ENCODE measurements at regions not wholly inside any gene's neighbourhood (a gene's known extent, or its start where the extent isn't known, plus 50 kb on each side); places are given as distances from the start of the nearest gene placed in this dataset.

GRCh38 chr1:96973605-96974004 is 252.0 kb downstream of the PTBP2 start:
- Histone ChIP-seq H3K36me3 (ENCODE audit: control insufficient read depth in 5 of 5, insufficient read depth in 5 of 5, low read length in 5 of 5) (no peaks in the 10 kb centered on the region), H3K9ac (ENCODE audit: low read length in 5 of 5) (no peak overlapping the region), H3K9me3 (ENCODE audit: control insufficient read depth in 5 of 5, low read length in 5 of 5) (no peaks in the 10 kb centered on the region), H3K4me3 (ENCODE audit: low read depth in 1 of 5, low read length in 5 of 5) (no peak overlapping the region), H3K27ac (ENCODE audit: low read depth, low read length) (no peak overlapping the region), H3K27me3 (ENCODE audit: control insufficient read depth in 5 of 5, insufficient read depth in 4 of 5, low read length in 5 of 5) (no peaks in the 10 kb centered on the region), H3K4me1 (ENCODE audit: control insufficient read depth in 5 of 5, insufficient read depth in 5 of 5, low read length in 5 of 5) (no peaks in the 10 kb centered on the region)

- Histone ChIP-seq H3K27ac (ENCODE audit: low read depth, low read length) (no peak overlapping the region), H3K4me3 (ENCODE audit: low read depth in 1 of 5, low read length in 5 of 5) (no peak overlapping the region), H3K36me3 (ENCODE audit: control insufficient read depth in 5 of 5, insufficient read depth in 5 of 5, low read length in 5 of 5) (no peaks in the 10 kb centered on the region), H3K4me1 (ENCODE audit: control insufficient read depth in 5 of 5, insufficient read depth in 5 of 5, low read length in 5 of 5) (no peaks in the 10 kb centered on the region), H3K27me3 (ENCODE audit: control insufficient read depth in 5 of 5, insufficient read depth in 4 of 5, low read length in 5 of 5) (no peaks in the 10 kb centered on the region), H3K9me3 (ENCODE audit: control insufficient read depth in 5 of 5, low read length in 5 of 5) (peaks cover 0 to 3% (median 0%) of the 10 kb centered on the region in 5 donors), H3K9ac (ENCODE audit: low read length in 5 of 5) (no peak overlapping the region)
Measured at GRCh38 chr1:96978444-96978843, 256.9 kb downstream of the PTBP2 start.

GRCh38 chr1:96978901-96979300 is 257.3 kb downstream of the PTBP2 start:
- Histone ChIP-seq H3K27ac (ENCODE audit: low read depth, low read length) (no peak overlapping the region), H3K9ac (ENCODE audit: low read length in 5 of 5) (no peak overlapping the region), H3K4me3 (ENCODE audit: low read depth in 1 of 5, low read length in 5 of 5) (no peak overlapping the region), H3K9me3 (ENCODE audit: control insufficient read depth in 5 of 5, low read length in 5 of 5) (peaks cover 0 to 3% (median 0%) of the 10 kb centered on the region in 5 donors), H3K4me1 (ENCODE audit: control insufficient read depth in 5 of 5, insufficient read depth in 5 of 5, low read length in 5 of 5) (no peaks in the 10 kb centered on the region), H3K36me3 (ENCODE audit: control insufficient read depth in 5 of 5, insufficient read depth in 5 of 5, low read length in 5 of 5) (no peaks in the 10 kb centered on the region), H3K27me3 (ENCODE audit: control insufficient read depth in 5 of 5, insufficient read depth in 4 of 5, low read length in 5 of 5) (no peaks in the 10 kb centered on the region)

GRCh38 chr1:96979304-96980268 is 258.0 kb downstream of the PTBP2 start:
- no peaks in the 10 kb centered on the region for H3K4me1 ChIP-seq (ENCODE audit: control insufficient read depth in 5 of 5, insufficient read depth in 5 of 5, low read length in 5 of 5)
- no peak overlapping the region for H3K9ac ChIP-seq (ENCODE audit: low read length in 5 of 5)
- no peaks in the 10 kb centered on the region for H3K27me3 ChIP-seq (ENCODE audit: control insufficient read depth in 5 of 5, insufficient read depth in 4 of 5, low read length in 5 of 5)
- no peak overlapping the region for H3K27ac ChIP-seq (ENCODE audit: low read depth, low read length)
- no peak overlapping the region for H3K4me3 ChIP-seq (ENCODE audit: low read depth in 1 of 5, low read length in 5 of 5)
- H3K36me3 ChIP-seq (ENCODE audit: control insufficient read depth in 5 of 5, insufficient read depth in 5 of 5, low read length in 5 of 5) = no peaks in the 10 kb centered on the region
- peaks cover 0 to 3% (median 0%) of the 10 kb centered on the region in 5 donors for H3K9me3 ChIP-seq (ENCODE audit: control insufficient read depth in 5 of 5, low read length in 5 of 5)

- H3K4me1 ChIP-seq (ENCODE audit: control insufficient read depth in 5 of 5, insufficient read depth in 5 of 5, low read length in 5 of 5) = no peaks in the 10 kb centered on the region
- peaks cover 0 to 3% (median 0%) of the 10 kb centered on the region in 5 donors for H3K9me3 ChIP-seq (ENCODE audit: control insufficient read depth in 5 of 5, low read length in 5 of 5)
- no peak overlapping the region for H3K4me3 ChIP-seq (ENCODE audit: low read depth in 1 of 5, low read length in 5 of 5)
- no peaks in the 10 kb centered on the region for H3K27me3 ChIP-seq (ENCODE audit: control insufficient read depth in 5 of 5, insufficient read depth in 4 of 5, low read length in 5 of 5)
- H3K36me3 ChIP-seq (ENCODE audit: control insufficient read depth in 5 of 5, insufficient read depth in 5 of 5, low read length in 5 of 5) = no peaks in the 10 kb centered on the region
- H3K27ac ChIP-seq (ENCODE audit: low read depth, low read length) = no peak overlapping the region
- H3K9ac ChIP-seq (ENCODE audit: low read length in 5 of 5) = no peak overlapping the region
Measured at GRCh38 chr1:96980448-96980847, 258.9 kb downstream of the PTBP2 start.

GRCh38 chr1:96981181-96981580 is 259.6 kb downstream of the PTBP2 start:
- H3K9me3 ChIP-seq (ENCODE audit: control insufficient read depth in 5 of 5, low read length in 5 of 5) = peaks cover 0 to 3% (median 0%) of the 10 kb centered on the region in 5 donors
- H3K4me1 ChIP-seq (ENCODE audit: control insufficient read depth in 5 of 5, insufficient read depth in 5 of 5, low read length in 5 of 5) = no peaks in the 10 kb centered on the region
- H3K27me3 ChIP-seq (ENCODE audit: control insufficient read depth in 5 of 5, insufficient read depth in 4 of 5, low read length in 5 of 5) = no peaks in the 10 kb centered on the region
- H3K4me3 ChIP-seq (ENCODE audit: low read depth in 1 of 5, low read length in 5 of 5) = no peak overlapping the region
- H3K9ac ChIP-seq (ENCODE audit: low read length in 5 of 5) = no peak overlapping the region
- H3K27ac ChIP-seq (ENCODE audit: low read depth, low read length) = no peak overlapping the region
- H3K36me3 ChIP-seq (ENCODE audit: control insufficient read depth in 5 of 5, insufficient read depth in 5 of 5, low read length in 5 of 5) = no peaks in the 10 kb centered on the region

GRCh38 chr1:96982118-96982517 is 260.5 kb downstream of the PTBP2 start:
- H3K36me3 ChIP-seq (ENCODE audit: control insufficient read depth in 5 of 5, insufficient read depth in 5 of 5, low read length in 5 of 5) = no peaks in the 10 kb centered on the region
- peaks cover 0 to 3% (median 0%) of the 10 kb centered on the region in 5 donors for H3K9me3 ChIP-seq (ENCODE audit: control insufficient read depth in 5 of 5, low read length in 5 of 5)
- H3K27me3 ChIP-seq (ENCODE audit: control insufficient read depth in 5 of 5, insufficient read depth in 4 of 5, low read length in 5 of 5) = no peaks in the 10 kb centered on the region
- H3K4me3 ChIP-seq (ENCODE audit: low read depth in 1 of 5, low read length in 5 of 5) = no peak overlapping the region
- no peaks in the 10 kb centered on the region for H3K4me1 ChIP-seq (ENCODE audit: control insufficient read depth in 5 of 5, insufficient read depth in 5 of 5, low read length in 5 of 5)
- H3K9ac ChIP-seq (ENCODE audit: low read length in 5 of 5) = no peak overlapping the region
- no peak overlapping the region for H3K27ac ChIP-seq (ENCODE audit: low read depth, low read length)

GRCh38 chr1:96983866-96984265 is 262.3 kb downstream of the PTBP2 start:
- Histone ChIP-seq H3K27ac (ENCODE audit: low read depth, low read length) (no peak overlapping the region), H3K27me3 (ENCODE audit: control insufficient read depth in 5 of 5, insufficient read depth in 4 of 5, low read length in 5 of 5) (no peaks in the 10 kb centered on the region), H3K9ac (ENCODE audit: low read length in 5 of 5) (no peak overlapping the region), H3K36me3 (ENCODE audit: control insufficient read depth in 5 of 5, insufficient read depth in 5 of 5, low read length in 5 of 5) (no peaks in the 10 kb centered on the region), H3K9me3 (ENCODE audit: control insufficient read depth in 5 of 5, low read length in 5 of 5) (peaks cover 0 to 3% (median 0%) of the 10 kb centered on the region in 5 donors), H3K4me1 (ENCODE audit: control insufficient read depth in 5 of 5, insufficient read depth in 5 of 5, low read length in 5 of 5) (no peaks in the 10 kb centered on the region), H3K4me3 (ENCODE audit: low read depth in 1 of 5, low read length in 5 of 5) (no peak overlapping the region)

- Histone ChIP-seq H3K9ac (ENCODE audit: low read length in 5 of 5) (no peak overlapping the region), H3K27me3 (ENCODE audit: control insufficient read depth in 5 of 5, insufficient read depth in 4 of 5, low read length in 5 of 5) (no peaks in the 10 kb centered on the region), H3K27ac (ENCODE audit: low read depth, low read length) (no peak overlapping the region), H3K4me3 (ENCODE audit: low read depth in 1 of 5, low read length in 5 of 5) (no peak overlapping the region), H3K4me1 (ENCODE audit: control insufficient read depth in 5 of 5, insufficient read depth in 5 of 5, low read length in 5 of 5) (no peaks in the 10 kb centered on the region), H3K36me3 (ENCODE audit: control insufficient read depth in 5 of 5, insufficient read depth in 5 of 5, low read length in 5 of 5) (no peaks in the 10 kb centered on the region), H3K9me3 (ENCODE audit: control insufficient read depth in 5 of 5, low read length in 5 of 5) (peaks cover 0 to 1% (median 0%) of the 10 kb centered on the region in 5 donors)
Measured at GRCh38 chr1:96987186-96987703, 265.7 kb downstream of the PTBP2 start.

- no peaks in the 10 kb centered on the region for H3K27me3 ChIP-seq (ENCODE audit: control insufficient read depth in 5 of 5, insufficient read depth in 4 of 5, low read length in 5 of 5)
Measured at GRCh38 chr1:96989302-96989701, 267.7 kb downstream of the PTBP2 start.

More at GRCh38 chr1:96989302-96989701, 267.7 kb downstream of the PTBP2 start:
- Histone ChIP-seq H3K27ac (ENCODE audit: low read depth, low read length) (no peak overlapping the region), H3K4me1 (ENCODE audit: control insufficient read depth in 5 of 5, insufficient read depth in 5 of 5, low read length in 5 of 5) (no peaks in the 10 kb centered on the region), H3K9me3 (ENCODE audit: control insufficient read depth in 5 of 5, low read length in 5 of 5) (no peaks in the 10 kb centered on the region), H3K9ac (ENCODE audit: low read length in 5 of 5) (no peak overlapping the region), H3K36me3 (ENCODE audit: control insufficient read depth in 5 of 5, insufficient read depth in 5 of 5, low read length in 5 of 5) (no peaks in the 10 kb centered on the region), H3K4me3 (ENCODE audit: low read depth in 1 of 5, low read length in 5 of 5) (no peak overlapping the region)

All from subcutaneous abdominal adipose tissue (tissue), 5 donors.